ENCODE measurements at regions not wholly inside any gene's neighbourhood (a gene's known extent, or its start where the extent isn't known, plus 50 kb on each side); places are given as distances from the start of the nearest gene placed in this dataset.

DNA sequence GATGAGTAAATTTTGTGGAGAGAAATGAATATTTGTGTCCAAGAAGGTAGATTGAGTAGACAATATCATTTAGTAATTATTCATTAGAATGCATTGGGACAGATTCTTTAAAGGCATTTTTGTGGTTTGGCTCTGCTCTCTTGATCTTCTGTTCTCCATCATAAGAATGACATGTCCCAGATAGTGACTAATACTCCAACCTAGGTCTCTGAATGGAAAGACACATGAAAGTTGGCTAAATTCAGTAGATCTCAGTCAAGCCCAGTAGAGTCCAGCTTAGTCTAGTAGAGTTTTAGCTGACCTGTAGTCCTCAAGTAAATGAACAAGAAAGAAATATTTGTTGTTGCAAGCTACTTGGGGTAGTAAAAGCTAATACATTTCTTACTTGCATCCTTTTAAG lies 61.8 kb upstream of the DNAH14 start:
- no peak for DNase-seq
- Histone ChIP-seq H3K36me3 (ENCODE audit: control insufficient read depth, insufficient read depth, low read length) (no peaks in the 10 kb centered on the region), H3K27me3 (replicated peaks; ENCODE audit: control insufficient read depth, insufficient read depth, low read length) (no peaks in the 10 kb centered on the region), H3K9me3 (peaks cover 8% of the 10 kb centered on the region; the same call in 1 of the 2 replicates), H3K4me3 (ENCODE audit: low read depth, low read length) (no peak overlapping the region), H3K4me1 (peaks cover 4% of the 10 kb centered on the region; the same call in 1 of the 2 replicates)
- ChIA-PET POLR2A (no interaction called here), CTCF (no interaction called here)
- Mint-ChIP-seq H3K4me3 (ENCODE audit: unreplicated experiment) (no peak overlapping the region), H3K36me3 (ENCODE audit: insufficient read depth, unreplicated experiment) (no peaks in the 10 kb centered on the region), H3K4me1 (ENCODE audit: low read depth, unreplicated experiment) (no peaks in the 10 kb centered on the region), H3K27ac (ENCODE audit: unreplicated experiment) (no peak overlapping the region), H3K27me3 (ENCODE audit: insufficient read depth, unreplicated experiment) (no peaks in the 10 kb centered on the region), H3K9me3 (ENCODE audit: unreplicated experiment) (no peaks in the 10 kb centered on the region)
- BruUV-seq (replicated peaks) = no TSS peak
- intact Hi-C loops (cut with micrococcal nuclease; ENCODE audit: unreplicated experiment) = no loop called here
- TF ChIP-seq, protein P1, sequence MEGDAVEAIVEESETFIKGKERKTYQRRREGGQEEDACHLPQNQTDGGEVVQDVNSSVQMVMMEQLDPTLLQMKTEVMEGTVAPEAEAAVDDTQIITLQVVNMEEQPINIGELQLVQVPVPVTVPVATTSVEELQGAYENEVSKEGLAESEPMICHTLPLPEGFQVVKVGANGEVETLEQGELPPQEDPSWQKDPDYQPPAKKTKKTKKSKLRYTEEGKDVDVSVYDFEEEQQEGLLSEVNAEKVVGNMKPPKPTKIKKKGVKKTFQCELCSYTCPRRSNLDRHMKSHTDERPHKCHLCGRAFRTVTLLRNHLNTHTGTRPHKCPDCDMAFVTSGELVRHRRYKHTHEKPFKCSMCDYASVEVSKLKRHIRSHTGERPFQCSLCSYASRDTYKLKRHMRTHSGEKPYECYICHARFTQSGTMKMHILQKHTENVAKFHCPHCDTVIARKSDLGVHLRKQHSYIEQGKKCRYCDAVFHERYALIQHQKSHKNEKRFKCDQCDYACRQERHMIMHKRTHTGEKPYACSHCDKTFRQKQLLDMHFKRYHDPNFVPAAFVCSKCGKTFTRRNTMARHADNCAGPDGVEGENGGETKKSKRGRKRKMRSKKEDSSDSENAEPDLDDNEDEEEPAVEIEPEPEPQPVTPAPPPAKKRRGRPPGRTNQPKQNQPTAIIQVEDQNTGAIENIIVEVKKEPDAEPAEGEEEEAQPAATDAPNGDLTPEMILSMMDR (IDR thresholded peaks at IDR 0.05; ENCODE audit: insufficient read depth in 1 of 2, low read depth in 1 of 2, low read length in 1 of 2, severe bottlenecking in 1 of 2, unreplicated experiment in 1 of 2) = no peak

DNA sequence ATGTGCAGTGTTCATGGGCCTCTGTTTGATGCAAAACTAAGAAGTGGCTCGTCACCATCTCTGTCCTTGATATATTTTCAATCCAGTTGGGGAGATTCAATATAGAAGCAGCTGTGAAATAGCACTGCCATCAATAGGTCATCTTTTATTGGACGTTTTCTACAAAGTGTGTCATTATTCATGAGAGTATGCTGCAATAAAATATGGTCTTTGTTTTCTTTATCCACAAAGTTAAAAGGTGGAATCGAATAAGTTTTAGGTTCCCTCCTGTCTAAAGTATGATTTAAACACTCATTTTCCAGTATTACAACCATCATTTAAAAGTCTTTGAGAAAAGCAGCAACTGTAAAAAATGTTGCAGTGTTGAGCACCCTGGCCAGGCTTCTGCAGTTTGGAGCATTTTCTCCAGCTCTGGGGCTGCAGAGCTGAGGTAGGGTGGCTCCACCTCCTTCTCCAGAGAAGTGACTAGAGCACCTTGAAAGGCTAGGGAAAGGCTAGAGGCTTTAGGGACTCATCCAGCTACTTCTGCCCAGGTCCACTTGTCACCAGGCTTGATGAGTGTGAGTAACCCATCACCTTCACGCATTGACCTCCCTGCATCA lies 56.5 kb upstream of the DNAH14 start:
- no peak for DNase-seq
- H3K4me1 ChIP-seq = peaks cover 37% of the 10 kb centered on the region
- no peaks in the 10 kb centered on the region for H3K36me3 Mint-ChIP-seq (ENCODE audit: insufficient read depth, unreplicated experiment)
- TF ChIP-seq, protein P1 (IDR thresholded peaks at IDR 0.05; ENCODE audit: insufficient read depth in 1 of 2, low read depth in 1 of 2, low read length in 1 of 2, severe bottlenecking in 1 of 2, unreplicated experiment in 1 of 2) = no peak
- no peaks in the 10 kb centered on the region for H3K9me3 Mint-ChIP-seq (ENCODE audit: unreplicated experiment)
- no peaks in the 10 kb centered on the region for H3K4me1 Mint-ChIP-seq (ENCODE audit: low read depth, unreplicated experiment)
- no peaks in the 10 kb centered on the region for H3K36me3 ChIP-seq (ENCODE audit: control insufficient read depth, insufficient read depth, low read length)
- no peak overlapping the region for H3K4me3 Mint-ChIP-seq (ENCODE audit: unreplicated experiment)
- H3K27me3 Mint-ChIP-seq (ENCODE audit: insufficient read depth, unreplicated experiment) = no peaks in the 10 kb centered on the region
- H3K27ac Mint-ChIP-seq (ENCODE audit: unreplicated experiment) = no peak overlapping the region
- CTCF ChIA-PET = interaction anchor here (2.1 kb wide), 1 partner anchor 50 kb away, joined by 14 read pairs; no protein-coding TSS in a partner anchor
- no peaks in the 10 kb centered on the region for H3K9me3 ChIP-seq
- no peak overlapping the region for H3K4me3 ChIP-seq (ENCODE audit: low read depth, low read length)
- no peaks in the 10 kb centered on the region for H3K27me3 ChIP-seq (replicated peaks; ENCODE audit: control insufficient read depth, insufficient read depth, low read length)
- BruUV-seq (replicated peaks) = no TSS peak
- POLR2A ChIA-PET = no interaction called here
- intact Hi-C loops (cut with micrococcal nuclease; ENCODE audit: unreplicated experiment) = no loop called here

DNA sequence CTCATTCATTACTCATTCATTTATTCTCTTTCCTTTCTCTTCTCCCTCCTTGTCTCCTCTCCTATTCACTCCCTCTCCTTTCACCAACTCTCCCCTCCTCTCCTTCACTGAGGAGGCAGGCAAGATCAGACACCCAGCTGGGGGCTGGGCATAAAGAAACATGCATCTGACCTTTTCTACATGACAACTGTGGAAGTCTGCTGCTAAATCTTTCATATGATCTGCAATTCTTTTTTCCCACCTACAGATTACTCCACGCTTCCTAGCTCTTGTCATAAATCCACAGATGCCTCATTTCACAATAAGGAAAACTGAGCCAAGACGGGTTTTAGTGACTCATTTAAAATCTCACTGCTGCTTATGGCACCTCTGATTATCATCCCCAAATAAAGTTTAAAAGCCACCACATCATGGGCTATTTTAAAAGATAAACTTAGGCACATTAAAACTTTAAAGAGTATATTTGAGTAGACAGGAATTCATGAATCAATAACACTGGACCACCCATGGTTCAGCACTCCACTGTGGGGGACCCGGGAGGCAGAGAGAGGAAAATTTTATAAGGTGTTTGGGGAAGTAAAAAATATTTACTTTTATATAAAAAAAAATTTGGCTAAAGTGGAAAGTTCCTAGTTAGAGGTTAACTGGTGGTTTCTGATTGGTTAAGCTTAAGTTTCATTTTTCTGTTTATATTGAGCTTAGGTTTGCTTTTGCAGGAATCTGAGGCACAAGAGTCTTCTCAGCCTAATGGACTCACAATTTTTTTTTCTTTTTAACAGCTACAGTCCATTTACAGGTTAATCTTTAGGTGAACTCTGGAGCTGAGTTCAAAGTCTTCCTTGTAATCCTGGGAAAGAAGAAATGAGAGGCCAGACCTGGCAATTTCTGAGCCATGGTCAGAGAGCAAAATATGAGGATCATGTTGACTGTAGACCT lies 55.8 kb upstream of the DNAH14 start:
- Histone ChIP-seq H3K9me3 (no peaks in the 10 kb centered on the region), H3K27me3 (replicated peaks; ENCODE audit: control insufficient read depth, insufficient read depth, low read length) (no peaks in the 10 kb centered on the region), H3K4me1 (peaks cover 37% of the 10 kb centered on the region), H3K36me3 (ENCODE audit: control insufficient read depth, insufficient read depth, low read length) (no peaks in the 10 kb centered on the region), H3K4me3 (ENCODE audit: low read depth, low read length) (no peak overlapping the region)
- intact Hi-C loops (cut with micrococcal nuclease; ENCODE audit: unreplicated experiment) = no loop called here
- no peak for DNase-seq
- Mint-ChIP-seq H3K27ac (ENCODE audit: unreplicated experiment) (no peak overlapping the region), H3K9me3 (ENCODE audit: unreplicated experiment) (no peaks in the 10 kb centered on the region), H3K4me1 (ENCODE audit: low read depth, unreplicated experiment) (no peaks in the 10 kb centered on the region), H3K36me3 (ENCODE audit: insufficient read depth, unreplicated experiment) (peaks cover 4% of the 10 kb centered on the region), H3K27me3 (ENCODE audit: insufficient read depth, unreplicated experiment) (no peaks in the 10 kb centered on the region), H3K4me3 (ENCODE audit: unreplicated experiment) (no peak overlapping the region)
- ChIA-PET POLR2A (no interaction called here), CTCF (interaction anchor here (0.9 to 2.1 kb wide), 3 partner anchors 21 to 49 kb away, joined by 3 to 14 read pairs (median 4); no protein-coding TSS in a partner anchor)
- BruUV-seq (replicated peaks) = no TSS peak
- TF ChIP-seq, protein P1 (IDR thresholded peaks at IDR 0.05; ENCODE audit: insufficient read depth in 1 of 2, low read depth in 1 of 2, low read length in 1 of 2, severe bottlenecking in 1 of 2, unreplicated experiment in 1 of 2) = no peak
